ENCODE measurements at regions not wholly inside any gene's neighbourhood (a gene's known extent, or its start where the extent isn't known, plus 50 kb on each side); places are given as distances from the start of the nearest gene placed in this dataset.

GRCh38 chr9:94159069-94159939 is 75.0 kb downstream of the PTPDC1 start:
- no peak for DNase-seq

GRCh38 chr9:94160594-94161501 is 76.6 kb downstream of the PTPDC1 start:
- no peak for DNase-seq

- no peak for DNase-seq
These were observed 77.4 kb downstream of the PTPDC1 start for GRCh38 chr9:94161673-94162072.

- DNase-seq = no peak
These were observed 80.7 kb downstream of the PTPDC1 start for GRCh38 chr9:94164806-94165549.

- peak; percentile 83 to 99 (median 97) for DNase-seq
These were observed 81.5 kb downstream of the PTPDC1 start for GRCh38 chr9:94165592-94166235.

GRCh38 chr9:94166236-94166975 is 82.1 kb downstream of the PTPDC1 start:
- peak; percentile 61 to 98 (median 93) for DNase-seq

- peak in 1 of 14 donors; percentile 74 for DNase-seq
These were observed 82.7 kb downstream of the PTPDC1 start for GRCh38 chr9:94166976-94167346.

- DNase-seq = no peak
These were observed 83.2 kb downstream of the PTPDC1 start for GRCh38 chr9:94167376-94167890.

- no peak for DNase-seq
These were observed 84.1 kb downstream of the PTPDC1 start for GRCh38 chr9:94168203-94169000.

- no peak for DNase-seq
These were observed 85.7 kb downstream of the PTPDC1 start for GRCh38 chr9:94169968-94170367.

GRCh38 chr9:94173632-94174031 is 85.5 kb upstream of the ZNF169 start:
- no peak for DNase-seq

GRCh38 chr9:94174164-94174563 is 84.9 kb upstream of the ZNF169 start:
- DNase-seq = no peak

- DNase-seq = no peak
These were observed 83.4 kb upstream of the ZNF169 start for GRCh38 chr9:94175669-94176068.

- DNase-seq = no peak
These were observed 82.5 kb upstream of the ZNF169 start for GRCh38 chr9:94176608-94177007.

GRCh38 chr9:94178927-94179326 is 80.2 kb upstream of the ZNF169 start:
- no peak for DNase-seq

- DNase-seq = no peak
These were observed 77.5 kb upstream of the ZNF169 start for GRCh38 chr9:94181408-94182181.

- no peak for DNase-seq
These were observed 76.6 kb upstream of the ZNF169 start for GRCh38 chr9:94182532-94182931.

- DNase-seq = no peak
These were observed 75.7 kb upstream of the ZNF169 start for GRCh38 chr9:94183240-94183999.

GRCh38 chr9:94188246-94188645 is 70.9 kb upstream of the ZNF169 start:
- no peak for DNase-seq
